ENCODE measurements at regions not wholly inside any gene's neighbourhood (a gene's known extent, or its start where the extent isn't known, plus 50 kb on each side); places are given as distances from the start of the nearest gene placed in this dataset.

GRCh38 chr20:60352017-60352416, 393.8 kb downstream of the CDH26 start:
- TF ChIP-seq SNAI2 (CRISPR knock-in tag; IDR thresholded peaks at IDR 0.05) = no peak
- TF ChIP-seq ZNF565 (CRISPR knock-in tag; conservative IDR thresholded peaks at IDR 0.05; ENCODE audit: low read depth) = no peak
- TF ChIP-seq CREB5 (CRISPR knock-in tag; IDR thresholded peaks at IDR 0.05; ENCODE audit: low read depth) = no peak
- no peak for TF ChIP-seq POU6F1 (CRISPR knock-in tag; IDR thresholded peaks at IDR 0.05; ENCODE audit: borderline replicate concordance, low read depth)
- TF ChIP-seq ZFP30 (CRISPR knock-in tag; IDR thresholded peaks at IDR 0.05) = no peak
- no peak for TF ChIP-seq CSRNP3 (CRISPR knock-in tag; IDR thresholded peaks at IDR 0.05)
- no peak for TF ChIP-seq TOX (CRISPR knock-in tag; IDR thresholded peaks at IDR 0.05; ENCODE audit: borderline replicate concordance)
- no peak for TF ChIP-seq PPARA (CRISPR knock-in tag; IDR thresholded peaks at IDR 0.05; ENCODE audit: borderline replicate concordance)
- TF ChIP-seq ZNF8 (CRISPR knock-in tag; IDR thresholded peaks at IDR 0.05) = no peak
- TF ChIP-seq RARB (CRISPR knock-in tag; IDR thresholded peaks at IDR 0.05) = no peak
- no peak for TF ChIP-seq ZFP3 (CRISPR knock-in tag; IDR thresholded peaks at IDR 0.05)
- no peak for TF ChIP-seq CSDC2 (CRISPR knock-in tag; IDR thresholded peaks at IDR 0.05)
- TF ChIP-seq ZNF70 (CRISPR knock-in tag; IDR thresholded peaks at IDR 0.05) = no peak
